NCI-H2227 (cell line): ENCODE measurements at regions not wholly inside any gene's neighbourhood (a gene's known extent, or its start where the extent isn't known, plus 50 kb on each side); places are given as distances from the start of the nearest gene placed in this dataset.
"Not testable (repeated sequence)": the region's sequence is repeated elsewhere in the genome, so short reads cannot be mapped to it uniquely, and the experiment has no call there.

Source experiments
- DNase-seq: peaks from one replicate; lab custom pipeline; 2025; ENCODE audit not compliant: unreplicated experiment; lab: John Stamatoyannopoulos, UW

DNA sequence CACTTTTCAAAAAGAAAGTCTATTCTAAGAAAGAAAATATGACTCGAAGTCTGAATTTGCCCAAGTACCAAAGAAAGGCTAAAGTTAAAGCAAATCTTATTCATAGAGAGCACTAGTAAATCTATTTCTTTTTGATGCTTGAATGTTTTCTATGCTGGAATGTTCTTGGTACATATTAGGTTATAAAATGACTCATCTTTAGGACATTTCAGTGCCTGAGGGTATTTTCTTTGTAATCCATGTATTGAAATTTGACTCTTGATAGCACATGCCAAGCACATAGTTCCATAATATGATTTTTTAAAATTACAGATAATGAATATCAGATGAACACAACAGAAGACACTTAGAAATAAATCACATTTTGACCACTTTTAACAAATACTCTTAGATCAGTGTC is 232.8 kb downstream of the TRIML1 start:
- DNase-seq, result no peak

GRCh38 chr4:188372829-188373228 is 233.6 kb downstream of the TRIML1 start:
- no peak for DNase-seq

DNA sequence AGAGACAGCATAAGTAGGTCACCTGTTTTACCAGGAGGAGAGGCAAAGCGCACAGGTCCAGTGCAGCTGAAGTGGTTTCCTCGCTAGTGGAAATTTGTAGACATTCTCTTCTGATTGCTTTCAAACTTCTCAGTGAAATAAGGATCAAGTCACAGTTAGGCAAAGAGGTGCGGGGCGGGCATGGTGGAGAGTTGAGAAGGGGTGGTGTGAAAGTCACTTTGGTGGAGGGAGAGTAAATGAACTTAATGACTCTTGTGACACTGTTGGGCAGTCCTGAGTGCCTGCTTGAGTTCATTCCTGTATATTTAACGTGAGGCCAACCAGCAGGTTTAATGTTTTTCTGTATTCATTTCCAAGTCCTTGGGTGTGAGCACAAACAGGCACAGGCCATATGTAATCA is 235.6 kb downstream of the TRIML1 start:
- no peak for DNase-seq

DNA sequence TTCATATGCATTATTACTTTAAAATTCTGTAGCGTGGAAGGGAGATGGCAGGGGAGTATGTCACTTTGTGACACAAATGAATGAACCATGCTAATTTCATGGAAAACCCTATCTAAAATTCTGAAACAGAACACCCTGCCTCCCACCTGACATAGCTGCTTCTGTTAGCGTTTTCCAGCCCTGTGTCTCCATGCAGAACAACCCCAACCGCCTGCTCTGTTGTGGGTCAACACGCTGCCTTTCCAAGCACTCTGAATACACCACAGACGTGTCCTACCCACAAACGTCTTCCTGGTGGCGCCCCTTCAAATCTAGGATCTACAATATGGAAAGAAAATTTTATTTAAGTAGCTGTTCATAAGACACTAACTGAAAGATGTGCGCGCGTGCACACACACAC is 238.6 kb downstream of the TRIML1 start:
- DNase-seq, result no peak

DNA sequence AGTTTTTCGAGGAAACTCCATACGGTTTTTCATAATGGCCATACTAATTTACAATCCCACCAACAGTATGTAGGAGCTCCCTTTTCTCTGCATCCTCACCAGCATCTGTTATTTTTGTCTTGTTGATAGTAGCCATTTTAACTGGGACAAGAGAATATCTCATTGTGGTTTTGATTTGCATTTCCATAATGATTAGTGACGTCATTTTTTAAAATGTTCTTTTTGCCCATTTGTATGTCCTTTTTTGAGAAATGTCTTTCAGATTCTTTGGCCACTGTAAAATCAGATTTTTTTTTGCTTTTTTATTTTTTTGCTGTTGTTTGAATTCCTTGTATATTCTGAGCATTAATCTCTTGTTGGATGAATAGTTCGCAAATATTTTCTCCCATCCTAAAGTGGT is 243.9 kb downstream of the TRIML1 start:
- DNase-seq, result no peak

DNA sequence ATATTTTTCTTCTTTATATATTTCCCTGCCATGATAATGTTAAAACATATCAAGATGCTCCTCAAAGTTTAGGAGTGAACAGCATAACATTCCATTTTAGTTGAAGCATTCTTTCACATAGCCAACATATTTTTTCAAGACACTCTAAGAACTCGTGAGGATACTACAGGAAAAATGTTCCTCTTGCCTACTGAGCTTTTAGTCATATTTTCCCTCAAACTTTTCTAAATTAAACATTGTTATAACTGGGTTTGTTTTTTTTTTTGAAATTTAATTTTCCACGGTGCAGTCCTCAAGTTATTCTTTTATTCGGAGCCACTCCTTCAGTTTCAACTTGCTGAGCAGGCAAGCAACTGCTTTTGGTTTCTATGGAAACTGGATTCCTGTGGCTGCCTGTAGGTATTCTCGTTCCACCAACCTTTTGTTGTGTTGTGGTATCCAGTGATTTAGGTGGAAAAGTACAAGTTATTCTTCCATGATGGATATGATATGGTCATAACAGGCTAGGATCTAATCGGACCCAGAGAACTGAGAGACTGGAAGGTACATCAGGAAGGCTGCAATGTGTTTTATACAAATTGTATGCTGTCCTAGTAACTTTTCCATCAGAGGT is 248.0 kb downstream of the TRIML1 start:
- no peak for DNase-seq

DNA sequence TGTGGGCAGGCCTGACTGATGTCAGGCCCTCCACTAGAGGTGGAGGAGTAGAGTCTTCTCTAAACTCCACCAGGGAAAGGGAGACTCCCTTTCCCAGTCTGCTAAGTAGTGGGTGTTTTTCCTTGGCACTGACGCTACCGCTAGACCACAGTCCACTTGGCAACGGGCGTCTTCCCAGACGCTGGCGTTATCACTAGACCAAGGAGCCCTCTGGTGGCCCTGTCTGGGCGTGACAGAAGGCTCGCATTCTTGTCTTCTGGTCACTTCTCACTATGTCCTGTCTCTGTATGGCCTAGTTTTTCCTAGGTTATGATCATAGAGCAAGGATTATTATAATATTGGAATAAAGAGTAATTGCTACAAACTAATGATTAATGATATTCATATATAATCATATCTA is 252.1 kb downstream of the TRIML1 start:
- DNase-seq, result not testable (repeated sequence)

- DNase-seq, result no peak
Measured at GRCh38 chr4:188396037-188396436, 256.8 kb downstream of the TRIML1 start.

- no peak for DNase-seq
Measured at GRCh38 chr4:188399834-188400233, 260.6 kb downstream of the TRIML1 start.

GRCh38 chr4:188400451-188400850 is 261.2 kb downstream of the TRIML1 start:
- no peak for DNase-seq

- no peak for DNase-seq
Measured at GRCh38 chr4:188403272-188403671, 264.0 kb downstream of the TRIML1 start.

DNA sequence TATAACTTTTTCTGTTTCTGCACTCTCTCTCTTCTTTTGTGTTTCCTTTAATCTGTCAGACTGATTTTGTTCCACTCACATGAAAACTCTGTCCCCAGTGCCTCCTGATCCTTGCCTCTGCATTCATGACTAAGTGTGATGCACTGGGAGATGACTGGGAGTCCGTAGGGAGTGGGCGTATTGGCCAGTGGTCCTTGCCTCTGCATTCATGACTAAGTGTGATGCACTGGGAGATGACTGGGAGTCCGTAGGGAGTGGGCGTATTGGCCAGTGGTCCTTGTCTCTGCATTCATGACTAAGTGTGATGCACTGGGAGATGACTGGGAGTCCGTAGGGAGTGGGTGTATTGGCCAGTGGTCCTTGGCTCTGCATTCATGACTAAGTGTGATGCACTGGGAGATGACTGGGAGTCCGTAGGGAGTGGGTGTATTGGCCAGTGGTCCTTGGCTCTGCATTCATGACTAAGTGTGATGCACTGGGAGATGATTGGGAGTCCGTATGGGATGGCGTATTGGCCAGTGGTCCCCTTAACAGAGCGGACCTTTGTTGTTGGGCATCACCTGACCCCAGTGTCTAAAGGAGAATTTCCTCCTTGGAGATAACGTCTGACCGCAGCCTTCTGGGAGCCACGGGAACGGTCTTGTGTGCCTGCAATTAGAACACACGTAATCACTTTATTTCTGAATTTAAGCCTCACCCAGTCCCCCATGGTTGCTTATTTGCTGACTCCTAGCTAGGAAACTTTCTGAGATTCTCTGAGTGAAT is 266.0 kb downstream of the TRIML1 start:
- not testable (repeated sequence) for DNase-seq

GRCh38 chr4:188408244-188409030 is 269.2 kb downstream of the TRIML1 start:
- DNase-seq, result no peak

GRCh38 chr4:188409851-188410250 is 270.6 kb downstream of the TRIML1 start:
- no peak for DNase-seq

- DNase-seq, result no peak
Measured at GRCh38 chr4:188411805-188412204, 272.6 kb downstream of the TRIML1 start.

GRCh38 chr4:188412499-188412898 is 273.3 kb downstream of the TRIML1 start:
- no peak for DNase-seq

GRCh38 chr4:188414441-188414840 is 275.2 kb downstream of the TRIML1 start:
- no peak for DNase-seq

DNA sequence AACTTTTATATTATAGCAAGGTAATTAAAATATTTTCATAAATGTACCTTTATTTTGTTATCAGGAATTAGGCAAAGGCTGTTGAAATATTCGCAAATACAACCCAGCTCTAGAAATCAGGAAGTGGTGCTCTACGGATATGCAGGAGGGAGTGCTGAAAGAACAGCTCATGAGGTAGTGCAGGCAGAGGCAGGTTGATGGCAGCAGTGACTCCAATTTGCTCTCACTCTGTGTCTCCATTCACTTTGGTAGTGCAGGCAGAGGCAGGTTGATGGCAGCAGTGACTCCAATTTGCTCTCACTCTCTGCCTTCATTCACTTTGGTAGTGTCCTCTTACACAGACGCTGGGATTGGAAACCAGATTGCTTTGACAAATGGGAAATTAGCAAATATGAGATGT is 277.9 kb downstream of the TRIML1 start:
- no peak for DNase-seq

DNA sequence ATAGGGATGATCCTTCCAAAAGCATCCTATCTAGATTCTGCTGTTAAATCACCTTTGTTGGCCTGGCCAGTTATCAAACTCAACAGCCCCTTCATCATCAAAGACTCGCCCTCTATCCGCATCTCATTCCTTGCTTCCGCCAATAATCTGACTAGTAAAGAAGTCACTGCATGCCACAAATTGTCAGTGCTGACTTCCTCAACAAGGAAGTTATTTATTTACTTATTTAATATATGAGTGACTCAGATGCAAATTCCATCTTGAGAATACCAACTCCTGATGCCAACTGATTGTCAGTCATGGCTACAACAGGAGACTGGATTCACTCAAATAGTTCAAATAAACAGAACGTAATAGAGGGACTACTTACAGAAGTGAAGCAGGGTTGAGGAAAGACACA is 283.8 kb downstream of the TRIML1 start:
- no peak for DNase-seq

DNA sequence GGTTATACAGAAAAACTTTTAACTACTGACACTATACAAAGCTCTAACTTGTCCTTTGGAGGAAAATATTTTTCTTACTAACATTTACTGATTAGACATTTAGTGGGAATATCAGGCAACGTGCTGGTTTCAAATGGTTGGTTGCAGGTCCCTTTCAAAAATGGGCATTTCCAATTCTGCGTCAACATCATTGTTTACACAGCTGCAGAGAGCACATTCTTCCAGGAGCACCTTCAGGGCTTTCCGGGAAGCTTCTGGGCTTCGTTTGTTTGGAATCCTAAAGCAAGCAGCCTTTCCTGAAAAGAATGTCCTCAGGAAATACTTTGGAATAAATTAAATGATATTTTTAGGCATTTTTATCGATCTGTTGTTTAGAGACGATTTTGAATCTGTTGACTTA is 289.7 kb downstream of the TRIML1 start:
- DNase-seq, result no peak

- DNase-seq, result no peak
Measured at GRCh38 chr4:188429965-188430364, 290.7 kb downstream of the TRIML1 start.

- no peak for DNase-seq
Measured at GRCh38 chr4:188430384-188430783, 291.1 kb downstream of the TRIML1 start.
